Skeletal muscle tissue (tissue), 1 donor: ENCODE measurements at regions not wholly inside any gene's neighbourhood (a gene's known extent, or its start where the extent isn't known, plus 50 kb on each side); places are given as distances from the start of the nearest gene placed in this dataset. TPM values are rescaled to one million over a fixed set of nuclear protein-coding genes. Genes with fewer than 3 reads are reported as not detected.

Experiments used
- small RNA-seq: library from RNA; depleted of rRNA; stranded (forward); fragments of <200 nt; gene quantifications from one replicate; pipeline ENCODE3, GENCODE V24; 2014

Small RNA genes lying in the stretch of these regions (small RNA-seq; reads per million reads assigned to genes)
- gene RF00017, result not detected
